Non-pigmented ciliary epithelial cell (primary cell): ENCODE measurements at regions not wholly inside any gene's neighbourhood (a gene's known extent, or its start where the extent isn't known, plus 50 kb on each side); places are given as distances from the start of the nearest gene placed in this dataset.

Source experiments
- DNase-seq: peaks from one replicate; pipeline ENCODE4 v3.0.0-alpha.2; 2010; ENCODE audit warnings: low read depth

DNA sequence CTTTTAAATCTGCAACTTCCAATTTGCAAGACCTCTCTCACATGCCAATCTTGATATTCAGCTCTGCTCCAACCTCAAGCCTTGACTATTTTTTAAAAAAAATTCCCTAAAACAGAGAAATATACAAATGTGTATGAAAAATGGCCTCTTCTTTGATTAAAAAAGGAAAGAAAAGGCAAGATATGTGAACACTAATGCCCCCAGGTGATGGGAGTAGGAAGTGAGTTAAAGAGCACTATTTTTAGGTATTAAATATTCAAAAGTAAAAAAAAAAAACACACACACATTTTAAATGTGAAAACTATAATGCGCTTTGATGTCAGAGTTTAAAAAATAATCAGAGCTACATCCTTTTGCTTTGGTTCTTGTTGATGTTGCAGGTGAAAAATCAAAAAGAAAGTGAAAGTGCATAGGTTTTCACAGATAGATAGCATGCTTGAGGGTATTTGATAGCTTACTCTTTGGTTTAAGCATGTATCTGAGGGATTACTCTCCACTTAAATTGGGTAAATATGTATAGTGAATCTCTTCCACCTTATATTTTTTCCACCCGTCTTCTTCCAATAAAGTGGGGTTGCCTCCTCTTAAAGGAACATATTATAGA, 406.0 kb upstream of the POU3F3 start:
- no peak for DNase-seq

DNA sequence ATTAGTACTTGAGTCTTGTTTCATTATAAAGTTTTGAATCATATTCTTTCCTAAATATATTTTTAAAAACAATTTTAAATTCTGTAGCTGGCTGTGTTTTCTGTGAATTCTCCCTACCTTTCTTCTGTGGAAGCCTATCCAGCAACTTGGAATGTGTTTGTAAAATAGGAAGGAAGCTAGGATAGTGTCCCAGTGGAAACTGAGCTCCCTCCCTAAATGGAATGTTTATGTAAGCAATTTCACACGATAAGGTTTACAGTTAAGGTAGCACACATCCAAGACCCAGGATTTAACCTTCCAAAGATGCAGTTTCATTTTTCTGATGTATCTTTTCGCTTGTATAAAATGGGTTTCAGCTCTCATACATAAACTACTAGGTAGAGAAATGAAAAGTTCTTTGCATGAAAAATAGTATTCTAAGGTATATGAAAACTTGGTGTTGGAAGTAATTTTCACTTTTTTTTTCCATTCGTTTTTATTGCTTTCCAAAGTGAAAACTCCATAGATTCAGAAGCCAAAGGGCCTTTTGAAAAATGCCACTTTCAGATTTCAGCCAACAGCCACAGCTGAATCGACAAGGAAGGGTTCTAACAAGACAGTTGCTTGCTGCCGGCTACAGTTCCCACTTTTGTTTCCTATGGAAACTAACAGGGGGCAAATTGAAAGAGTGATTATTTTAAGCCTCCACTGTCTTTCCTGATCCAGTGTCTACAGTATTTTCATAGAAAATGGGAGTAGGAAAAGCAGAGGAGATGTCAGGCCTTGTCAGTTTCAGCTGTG, 405.1 kb upstream of the POU3F3 start:
- no peak for DNase-seq

DNA sequence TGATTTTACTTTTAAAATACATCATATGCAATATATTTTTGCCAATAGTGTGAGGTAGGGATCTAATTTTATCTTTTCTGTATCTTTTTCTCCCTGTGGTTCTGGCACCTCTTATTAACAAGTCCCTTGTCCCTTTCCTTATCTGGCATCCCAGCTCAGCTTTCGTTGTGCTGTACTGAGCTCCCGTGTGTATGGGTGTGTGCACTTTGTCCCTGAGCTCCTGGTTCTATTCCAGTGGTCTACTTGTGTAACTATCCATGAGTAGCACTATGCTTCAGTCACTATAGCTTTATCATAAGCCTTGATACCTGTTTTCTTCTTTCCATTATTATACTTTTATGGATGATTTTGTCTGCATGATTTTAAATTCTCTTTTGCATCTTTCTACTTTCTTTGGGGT, 401.4 kb upstream of the POU3F3 start:
- DNase-seq = no peak

DNA sequence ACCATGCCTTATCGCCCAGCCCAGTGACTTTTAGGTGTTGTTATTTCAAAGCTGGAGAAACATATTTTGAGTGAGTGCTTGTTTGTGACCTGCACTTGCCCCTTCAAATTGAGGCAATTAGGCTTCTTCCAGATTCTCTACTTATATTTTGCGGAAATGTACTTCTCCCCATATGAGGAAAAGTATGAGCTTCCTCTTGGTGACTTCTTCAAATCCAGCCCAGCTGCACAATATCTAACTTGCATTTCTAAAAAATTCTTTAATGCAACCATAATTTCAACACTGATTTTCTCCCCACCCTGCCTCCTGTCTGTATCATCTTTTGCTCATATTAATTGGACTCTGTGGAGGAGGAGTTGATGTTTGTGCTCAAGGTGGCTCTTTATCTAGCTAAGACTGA, 391.2 kb upstream of the POU3F3 start:
- DNase-seq = no peak

DNA sequence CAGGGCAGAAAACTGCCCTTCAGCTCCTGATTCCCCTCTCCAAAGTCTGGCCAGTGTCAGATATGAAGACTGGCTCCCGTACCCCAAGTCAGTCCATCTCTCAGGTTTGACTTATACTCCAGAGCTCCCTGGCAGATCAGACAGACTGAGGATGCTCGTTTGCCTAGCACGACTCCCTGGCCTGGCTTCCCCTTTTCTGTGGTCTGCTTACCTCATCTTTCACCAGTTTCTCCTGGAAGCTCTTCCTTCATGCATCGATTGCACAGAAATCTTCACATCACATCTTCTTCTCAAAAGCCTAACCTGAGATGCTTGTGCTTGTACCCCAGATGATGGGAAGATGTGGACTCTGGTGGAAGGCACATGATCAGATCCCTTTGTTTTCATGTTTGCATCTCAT, 387.9 kb upstream of the POU3F3 start:
- no peak for DNase-seq

DNA sequence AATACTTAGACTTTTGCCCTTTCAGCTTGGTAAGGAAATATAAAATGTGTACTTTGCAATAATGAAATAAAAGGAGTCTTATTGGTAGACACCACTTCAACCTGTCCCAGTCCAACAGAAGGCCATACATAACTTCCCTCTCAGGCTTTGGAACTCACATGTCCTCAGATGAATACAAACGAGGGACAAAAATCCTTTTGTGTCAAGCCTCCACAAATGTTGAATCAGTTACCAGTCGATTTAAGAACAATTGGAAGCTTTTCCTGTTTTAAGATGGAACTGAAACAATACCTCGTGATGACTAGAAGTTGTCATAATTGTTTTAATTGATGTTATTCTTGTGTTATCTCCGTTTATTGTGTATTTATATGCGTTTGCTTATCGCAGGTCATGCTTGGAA, 385.1 kb upstream of the POU3F3 start:
- DNase-seq = no peak

DNA sequence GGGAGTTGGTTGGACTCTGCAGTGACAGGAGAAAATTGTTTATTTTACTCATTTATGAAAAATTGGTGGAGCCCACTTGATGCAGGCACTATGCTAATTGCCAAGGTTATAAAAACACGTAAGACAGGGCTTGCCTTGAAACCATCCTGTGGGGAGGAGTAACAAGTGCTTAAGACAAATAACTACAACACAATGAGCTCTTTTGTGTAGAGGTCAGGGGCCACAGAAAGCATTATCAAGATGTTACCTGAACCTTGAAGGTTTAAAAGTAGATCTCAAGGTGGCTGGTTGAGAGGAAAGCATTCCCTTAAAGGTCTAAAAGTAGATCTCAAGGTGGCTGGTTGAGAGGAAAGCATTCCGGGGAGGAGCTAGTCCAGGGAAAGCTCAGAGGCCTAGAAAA, 381.8 kb upstream of the POU3F3 start:
- DNase-seq = no peak

DNA sequence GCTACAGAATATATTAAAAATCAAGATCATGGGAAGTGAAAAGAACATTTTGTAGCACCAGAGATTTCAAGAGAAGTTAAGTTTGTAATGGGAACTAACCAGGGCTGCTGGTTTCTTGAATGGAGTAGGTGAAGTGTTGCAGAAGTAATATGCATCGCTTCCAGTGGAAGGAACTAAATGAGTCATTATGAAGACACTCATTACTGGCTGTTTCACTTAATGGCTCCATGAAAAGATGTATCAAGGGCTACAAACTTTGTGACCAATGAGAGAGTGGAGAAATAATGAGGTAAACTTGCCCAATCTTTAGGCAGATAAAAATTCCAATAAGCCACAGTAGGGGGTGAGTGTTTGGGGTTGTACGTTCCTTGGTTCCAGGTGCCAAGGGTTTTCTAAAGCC, 380.4 kb upstream of the POU3F3 start:
- DNase-seq = no peak

DNA sequence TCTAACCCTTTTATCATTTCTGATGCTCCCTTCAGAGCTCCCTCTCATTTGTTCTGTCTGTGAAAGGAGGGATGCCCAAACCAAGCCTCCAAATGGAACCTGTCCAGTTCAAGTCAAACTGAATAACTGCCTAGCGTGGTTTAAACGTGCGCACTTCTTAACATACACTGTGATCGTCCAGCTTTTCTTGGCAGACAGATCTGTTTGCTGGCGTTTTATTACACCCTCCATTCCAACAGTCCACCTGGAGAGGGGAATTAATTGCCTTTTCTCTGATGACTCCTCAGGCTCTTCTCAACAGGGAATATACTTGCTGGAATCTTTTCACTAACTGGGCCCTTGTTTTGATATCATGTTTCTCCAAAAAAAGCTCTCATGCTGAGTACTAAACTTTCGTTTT, 379.2 kb upstream of the POU3F3 start:
- DNase-seq = no peak

DNA sequence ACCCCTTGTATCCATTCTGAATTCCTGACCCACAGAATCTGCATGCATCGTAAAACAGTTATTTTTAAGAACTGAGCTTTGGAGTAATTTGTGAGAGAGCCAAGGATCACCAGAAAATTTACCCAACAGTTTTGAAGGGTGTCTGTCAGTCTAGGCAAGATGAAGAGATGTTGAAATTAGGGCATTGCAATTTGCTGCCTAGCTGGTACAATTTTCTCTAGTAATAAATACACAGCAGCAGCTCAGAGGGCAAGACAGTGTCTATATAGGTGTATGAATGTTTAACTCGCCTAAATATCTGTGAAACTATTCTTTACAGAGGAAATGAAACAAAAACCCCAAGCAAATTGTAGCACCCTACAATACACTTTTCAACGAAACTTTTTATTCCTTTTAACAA, 377.8 kb upstream of the POU3F3 start:
- DNase-seq = no peak

DNA sequence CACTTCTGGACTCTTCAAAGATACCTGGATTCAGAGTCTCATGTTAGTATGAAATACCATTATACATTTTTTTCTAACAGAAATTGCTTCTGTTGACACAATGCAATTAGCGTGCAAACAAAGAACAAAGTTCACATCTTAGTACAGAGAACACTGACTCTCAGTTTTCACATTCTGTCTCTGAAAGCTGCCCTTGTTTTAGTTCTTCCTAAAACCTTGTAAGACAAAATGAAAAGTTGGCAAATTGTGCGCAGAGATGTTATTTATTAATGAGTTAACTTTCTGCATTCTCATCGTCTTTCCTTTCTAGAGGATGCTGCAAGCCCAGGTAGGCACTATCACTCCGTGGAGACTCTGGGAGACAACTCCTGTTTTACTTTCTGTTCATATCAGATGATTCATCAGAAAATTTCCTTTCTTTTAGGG, 377.3 kb upstream of the POU3F3 start:
- no peak for DNase-seq

DNA sequence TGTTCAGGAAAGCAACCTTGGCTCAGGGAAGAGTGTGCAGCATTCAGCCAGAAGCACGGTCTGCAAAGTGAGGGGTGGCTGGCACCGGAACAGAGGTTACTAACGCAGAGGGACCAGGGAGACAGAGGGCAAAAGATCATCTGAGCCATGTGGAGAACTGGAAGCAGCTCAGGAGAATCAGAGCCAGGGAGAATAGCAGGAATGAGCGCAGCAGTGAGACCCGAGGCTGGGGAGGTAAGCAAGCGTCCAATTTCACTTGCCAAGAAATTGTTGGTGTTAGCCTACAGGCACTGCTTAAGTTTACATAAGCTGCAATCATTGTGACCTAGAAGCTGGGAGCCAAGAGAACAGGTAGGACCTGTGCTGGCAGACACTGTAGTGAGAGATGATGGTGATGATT, 372.6 kb upstream of the POU3F3 start:
- no peak for DNase-seq

DNA sequence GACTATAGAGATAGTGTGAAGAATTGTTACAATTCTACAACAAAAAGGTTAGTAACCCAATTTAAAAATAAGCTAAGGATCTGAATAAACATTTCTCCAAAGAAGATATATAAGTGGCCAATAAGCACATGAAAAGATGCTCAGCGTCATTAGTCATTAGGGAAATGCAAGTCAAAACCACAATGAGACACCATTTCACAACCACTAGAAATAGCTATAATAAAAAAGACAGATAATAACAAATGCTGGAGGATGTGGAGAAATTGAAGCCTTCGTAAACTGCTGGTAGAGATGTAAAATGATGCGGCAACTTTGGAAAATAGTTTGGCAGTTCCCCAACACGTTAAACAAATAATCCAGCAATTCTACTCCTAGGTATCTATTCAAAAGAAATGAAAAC, 366.5 kb upstream of the POU3F3 start:
- no peak for DNase-seq

DNA sequence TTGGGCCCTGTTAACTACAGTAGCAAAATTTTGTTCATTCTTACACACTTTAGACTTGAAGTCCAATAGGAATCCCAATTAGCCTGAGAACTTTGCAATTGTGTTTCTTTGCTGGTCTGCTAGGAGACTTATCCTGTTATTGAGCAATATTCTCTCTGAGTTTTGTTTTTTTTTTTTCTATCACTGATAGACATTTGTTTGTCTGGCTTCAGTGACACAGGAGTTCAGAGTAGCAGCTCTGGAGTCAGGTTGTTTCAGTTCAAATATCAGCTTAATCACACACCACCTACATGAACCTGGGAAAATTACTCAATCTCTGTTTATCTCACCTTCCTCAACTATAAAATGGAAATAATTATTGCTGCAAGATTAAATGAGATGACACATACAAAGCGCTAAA, 360.2 kb upstream of the POU3F3 start:
- no peak for DNase-seq

DNA sequence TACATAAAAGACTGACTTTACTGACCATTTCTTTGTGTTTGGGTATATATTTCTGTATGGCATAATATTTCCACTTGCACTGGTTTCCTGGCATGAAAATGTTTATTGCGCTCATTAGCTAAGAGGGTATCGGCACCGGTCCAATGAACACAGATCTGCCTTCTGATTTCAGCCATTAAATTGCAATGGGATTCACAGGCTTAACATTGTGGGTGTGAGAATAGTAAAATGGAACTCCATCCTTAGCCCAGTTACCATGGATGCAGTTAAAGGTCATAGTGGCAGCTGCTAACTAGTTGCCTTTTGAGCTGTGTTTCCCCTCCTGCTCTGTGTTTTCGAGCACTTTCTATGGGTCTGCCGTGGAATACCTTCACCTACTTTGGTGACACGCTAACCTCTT, 352.6 kb upstream of the POU3F3 start:
- DNase-seq = no peak

DNA sequence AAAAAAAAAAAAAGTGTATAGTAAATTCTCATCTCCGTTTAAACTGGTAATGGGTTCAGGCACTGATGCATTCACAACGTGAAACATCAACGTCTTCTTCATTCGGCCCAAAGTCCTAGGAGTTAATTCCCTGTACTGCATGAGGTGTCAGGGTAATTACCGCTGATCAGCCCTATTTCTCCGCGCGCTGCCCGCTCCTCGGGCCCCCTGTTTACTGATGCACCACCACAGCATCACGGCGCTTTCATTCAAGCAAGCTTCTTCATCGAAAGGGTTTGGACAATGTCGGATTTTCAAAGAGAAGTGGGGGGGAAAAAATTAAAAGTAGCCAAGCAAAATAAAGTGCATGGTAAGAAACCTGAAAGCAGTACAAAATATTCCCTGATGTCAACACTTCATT, 352.0 kb upstream of the POU3F3 start:
- no peak for DNase-seq

DNA sequence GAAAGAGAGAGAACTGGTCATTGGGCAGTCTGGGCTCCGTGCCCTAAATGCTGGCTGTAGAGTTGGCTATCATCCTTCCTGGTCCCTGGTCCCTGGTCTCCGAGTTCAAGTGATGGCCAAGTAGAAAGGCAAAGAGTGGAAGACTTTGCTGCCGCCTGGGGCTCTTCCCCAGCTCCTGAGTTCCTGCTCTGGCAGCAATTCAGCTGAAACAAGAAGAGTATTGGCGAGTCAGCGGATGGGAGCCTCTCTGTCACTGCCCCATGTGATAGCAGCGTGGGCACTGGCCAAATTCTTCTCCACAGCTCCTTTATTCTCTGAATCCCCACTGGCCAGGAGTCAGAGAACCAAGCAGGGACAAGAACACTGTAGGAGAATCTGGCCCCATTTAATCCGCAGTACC, 351.0 kb upstream of the POU3F3 start:
- DNase-seq = no peak

DNA sequence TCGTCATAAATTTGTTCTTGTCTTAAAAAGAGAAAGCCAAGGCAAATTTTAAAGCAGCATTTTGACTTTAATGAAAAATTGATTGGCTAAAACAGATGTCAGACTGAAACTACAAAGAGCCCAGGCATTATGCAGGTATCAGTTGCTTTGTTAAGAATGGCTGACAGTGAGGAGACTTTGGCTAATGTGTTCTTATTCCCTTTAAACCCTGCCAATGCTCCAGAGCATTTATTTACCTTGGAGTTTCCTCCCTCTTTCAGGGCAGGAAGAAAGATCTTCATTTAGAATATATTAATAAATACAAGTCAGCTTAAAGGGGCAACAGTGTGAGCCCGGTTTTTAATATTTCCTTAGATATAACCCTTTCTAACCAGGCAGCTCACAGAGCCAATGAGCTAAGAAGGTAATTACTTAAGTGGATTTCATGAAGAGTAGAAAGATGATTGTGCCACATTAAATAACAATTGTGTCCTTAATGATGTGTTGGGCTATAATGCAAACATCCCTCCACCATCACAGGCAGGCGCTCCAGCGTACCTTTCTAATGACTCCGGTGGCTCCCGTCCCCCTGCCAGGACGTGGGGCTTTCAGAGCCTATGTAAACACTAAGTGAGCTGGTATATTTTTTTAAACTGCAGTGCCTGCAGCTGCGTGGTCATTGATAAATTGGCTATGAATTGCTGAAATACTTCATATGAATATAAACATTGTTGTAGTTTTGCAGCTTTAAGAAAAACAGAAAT, 349.4 kb upstream of the POU3F3 start:
- DNase-seq = no peak

DNA sequence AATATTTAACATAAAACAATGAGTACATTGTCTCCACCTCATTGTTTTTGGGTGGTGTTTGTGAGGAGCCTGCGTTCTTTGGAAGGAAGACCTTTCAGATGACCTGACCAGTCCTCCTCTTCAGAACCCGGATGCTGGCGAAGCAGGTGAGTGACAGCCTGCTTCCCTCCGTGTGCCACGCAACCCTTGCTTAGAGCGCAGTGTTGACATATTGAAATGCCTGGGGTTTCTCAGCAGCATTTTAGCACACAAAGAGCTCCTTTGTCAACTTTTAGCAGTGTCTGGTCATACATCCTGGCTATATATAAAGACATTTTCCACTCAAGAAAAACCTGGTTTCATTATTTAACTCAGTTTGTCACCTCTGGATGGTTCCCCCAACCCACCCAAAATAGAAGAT, 335.7 kb upstream of the POU3F3 start:
- no peak for DNase-seq

DNA sequence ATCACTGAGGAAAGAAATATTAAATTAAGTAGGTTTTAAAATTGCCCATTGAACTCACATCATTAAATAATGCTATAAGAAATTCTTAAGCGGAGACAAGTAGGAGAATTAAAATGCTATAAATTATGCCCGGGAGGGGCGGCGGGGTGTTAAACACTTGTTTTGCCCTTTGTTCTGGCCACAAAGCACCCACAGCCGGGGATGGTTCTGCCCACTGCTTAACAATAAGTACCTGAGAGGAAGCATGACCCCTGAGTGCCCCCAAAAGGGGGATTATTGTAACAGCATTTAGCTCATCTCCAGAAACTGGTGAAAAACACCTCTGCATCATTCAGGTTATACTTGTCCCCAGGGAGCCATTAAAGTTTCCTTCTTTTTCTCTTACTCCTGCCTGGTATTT, 332.7 kb upstream of the POU3F3 start:
- no peak for DNase-seq

DNA sequence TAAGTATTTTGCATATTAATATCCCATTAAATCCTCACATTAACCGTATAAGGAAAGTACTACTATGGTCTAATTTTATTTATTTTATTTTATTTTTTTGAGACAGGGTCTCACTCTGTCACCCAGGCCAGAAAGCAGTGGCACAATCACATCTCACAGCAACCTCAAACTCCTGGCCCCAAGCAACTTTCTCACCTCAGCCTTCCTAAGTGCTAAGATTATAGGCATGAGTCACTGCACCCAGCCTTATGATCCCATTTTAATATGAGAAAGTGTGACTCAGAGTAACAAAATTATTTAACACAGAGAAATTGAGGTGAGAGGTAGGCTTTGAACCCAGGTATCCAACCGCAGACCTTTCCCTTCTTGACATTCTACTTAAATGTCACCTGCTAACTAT, 330.0 kb upstream of the POU3F3 start:
- DNase-seq = no peak

DNA sequence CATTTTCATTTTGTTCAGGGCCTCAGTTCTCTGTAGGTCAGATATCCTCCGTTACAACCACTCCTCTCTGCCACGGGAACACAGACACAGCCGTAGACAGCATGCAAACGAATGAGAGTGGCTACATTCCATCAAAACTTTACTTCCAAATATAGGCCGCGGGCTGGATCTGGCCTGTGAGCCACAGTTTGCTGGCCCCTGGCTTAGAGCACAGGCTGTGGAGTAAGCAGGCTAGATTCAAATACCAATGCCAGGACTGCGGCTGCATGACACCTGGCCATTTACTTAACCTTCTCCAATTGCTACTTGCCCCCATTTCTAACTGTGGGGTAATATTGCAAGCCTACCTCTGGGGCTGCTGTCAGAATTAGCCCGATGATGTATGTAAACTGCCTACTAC, 325.8 kb upstream of the POU3F3 start:
- DNase-seq = no peak

DNA sequence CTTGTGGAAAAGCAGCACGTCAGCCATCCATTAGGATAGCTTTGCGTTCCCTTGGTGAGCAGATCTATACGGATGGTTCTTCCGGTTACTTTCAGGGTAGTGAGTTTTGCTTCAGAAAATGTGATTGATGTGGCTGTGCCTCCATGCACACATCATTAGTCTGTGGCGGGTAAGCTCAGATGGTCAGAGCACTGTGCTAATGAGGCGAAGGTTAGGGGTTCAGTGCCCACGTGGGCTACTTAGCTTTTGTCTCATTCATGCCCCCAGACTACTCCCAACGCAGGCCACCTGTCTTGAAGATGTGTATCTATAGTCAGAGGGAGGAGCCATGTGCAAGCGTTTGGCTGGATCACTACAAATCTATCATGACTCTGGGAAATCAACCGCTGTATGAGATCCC, 322.8 kb upstream of the POU3F3 start:
- no peak for DNase-seq

DNA sequence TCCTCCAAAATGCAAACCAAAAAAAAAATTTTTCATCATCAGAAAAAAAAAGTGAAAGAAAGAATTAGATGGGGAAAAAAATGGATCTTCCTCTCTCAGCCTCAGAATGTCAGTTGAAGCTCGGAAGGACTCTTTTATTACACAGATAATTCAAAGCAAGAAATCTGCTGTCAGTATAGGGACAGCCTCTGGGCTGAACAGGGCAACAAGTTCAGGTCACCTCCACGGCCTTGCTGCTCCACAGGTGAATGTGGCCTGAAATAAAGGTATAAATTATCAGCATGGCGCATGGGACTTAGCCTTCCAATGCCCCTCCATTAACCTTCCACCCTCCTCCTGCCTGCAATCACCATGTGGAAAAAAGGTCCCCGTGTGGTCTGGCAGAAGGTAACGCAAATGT, 316.8 kb upstream of the POU3F3 start:
- no peak for DNase-seq
